Vagina (tissue), 2 donors: ENCODE measurements at regions not wholly inside any gene's neighbourhood (a gene's known extent, or its start where the extent isn't known, plus 50 kb on each side); places are given as distances from the start of the nearest gene placed in this dataset.

Experiments used
- DNase-seq, 2 donors: peaks; one replicate each; pipeline ENCODE4 v3.0.0-alpha.2; 2017; ENCODE audit errors: extremely low spot score in 2 of 2
- H3K27ac ChIP-seq: fragments of 200-600 bp; sonication (generic); one replicate; pipeline ENCODE4 v1.5.1; 2019
- H3K27me3 ChIP-seq: fragments of 200-600 bp; sonication (generic); one replicate; pipeline ENCODE4 v1.5.1; 2019
- H3K36me3 ChIP-seq, 2 donors: fragments of 200-600 bp; sonication (generic); one replicate each; pipeline ENCODE4 v1.5.1; 2017 to 2019
- H3K4me1 ChIP-seq: fragments of 200-600 bp; sonication (generic); one replicate; pipeline ENCODE4 v1.5.1; 2019
- H3K4me3 ChIP-seq, 2 donors: fragments of 200-600 bp; sonication (generic); 1 replicate in 1 of 2; 2 replicates in 1 of 2; pipeline ENCODE4 v1.5.1; 2016 to 2019
- H3K9me3 ChIP-seq: fragments of 200-600 bp; sonication (generic); one replicate; pipeline ENCODE4 v1.5.1; 2019
- POLR2A ChIP-seq, 2 donors: fragments of 450-650 bp; IDR thresholded peaks; one replicate each; pipeline ENCODE4 v1.6.1; 2017; ENCODE audit warnings: antibody characterized with exemption in 2 of 2, mild to moderate bottlenecking in 2 of 2, moderate library complexity in 2 of 2
- POLR2AphosphoS5 ChIP-seq, 2 donors: sonication (generic); formaldehyde crosslinking; IDR thresholded peaks; one replicate each; pipeline ENCODE4 v1.9.0; 2017; ENCODE audit warnings: antibody characterized with exemption in 2 of 2, mild to moderate bottlenecking in 2 of 2, low read depth in 1 of 2; ENCODE audit not compliant: insufficient read depth in 1 of 2
- intact Hi-C: fragments of 100-400 bp; cut with DNase I; formaldehyde crosslinking; loops from one replicate; pipeline ENCODE4 v1.15.1; 2023
- TF ChIP-seq, protein P1 (sequence below), 3 experiments: fragments of 450-650 bp in 2 of 3; fragments of 200-600 bp in 1 of 3; sonication (generic) in 1 of 3; IDR thresholded peaks; one replicate each; pipeline ENCODE4 v1.5.1; 2017 to 2019; ENCODE audit warnings: antibody characterized with exemption in 3 of 3, mild to moderate bottlenecking in 2 of 3, moderate library complexity in 2 of 3

DNA sequence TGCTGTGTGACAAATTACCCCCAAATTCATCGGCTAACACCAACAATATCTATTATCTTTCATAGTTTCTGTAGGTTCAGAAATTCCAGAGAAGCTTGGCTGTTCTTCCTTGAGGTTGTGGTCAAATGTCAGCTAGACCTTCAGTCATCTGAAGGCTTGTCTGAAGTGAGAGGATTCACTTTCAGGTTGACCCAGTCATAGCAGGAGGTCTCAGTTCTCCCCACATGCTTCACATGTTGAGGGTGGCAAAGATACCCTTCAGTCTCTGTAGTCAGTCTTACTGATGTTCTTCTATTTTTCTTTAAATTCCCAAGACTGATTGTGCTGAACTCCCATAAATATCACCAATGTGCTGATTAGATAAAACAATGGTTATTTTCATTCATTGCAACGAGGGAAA is 1692.0 kb downstream of the REEP3 start:
- H3K27me3 ChIP-seq, result no peaks in the 10 kb centered on the region
- no peaks in the 10 kb centered on the region for H3K4me1 ChIP-seq
- H3K4me3 ChIP-seq, result no peak overlapping the region
- intact Hi-C loops, result no loop called here
- no peak for DNase-seq
- no peaks in the 10 kb centered on the region for H3K36me3 ChIP-seq
- no peaks in the 10 kb centered on the region for H3K9me3 ChIP-seq
- no peak overlapping the region for H3K27ac ChIP-seq
- TF ChIP-seq, protein P1, sequence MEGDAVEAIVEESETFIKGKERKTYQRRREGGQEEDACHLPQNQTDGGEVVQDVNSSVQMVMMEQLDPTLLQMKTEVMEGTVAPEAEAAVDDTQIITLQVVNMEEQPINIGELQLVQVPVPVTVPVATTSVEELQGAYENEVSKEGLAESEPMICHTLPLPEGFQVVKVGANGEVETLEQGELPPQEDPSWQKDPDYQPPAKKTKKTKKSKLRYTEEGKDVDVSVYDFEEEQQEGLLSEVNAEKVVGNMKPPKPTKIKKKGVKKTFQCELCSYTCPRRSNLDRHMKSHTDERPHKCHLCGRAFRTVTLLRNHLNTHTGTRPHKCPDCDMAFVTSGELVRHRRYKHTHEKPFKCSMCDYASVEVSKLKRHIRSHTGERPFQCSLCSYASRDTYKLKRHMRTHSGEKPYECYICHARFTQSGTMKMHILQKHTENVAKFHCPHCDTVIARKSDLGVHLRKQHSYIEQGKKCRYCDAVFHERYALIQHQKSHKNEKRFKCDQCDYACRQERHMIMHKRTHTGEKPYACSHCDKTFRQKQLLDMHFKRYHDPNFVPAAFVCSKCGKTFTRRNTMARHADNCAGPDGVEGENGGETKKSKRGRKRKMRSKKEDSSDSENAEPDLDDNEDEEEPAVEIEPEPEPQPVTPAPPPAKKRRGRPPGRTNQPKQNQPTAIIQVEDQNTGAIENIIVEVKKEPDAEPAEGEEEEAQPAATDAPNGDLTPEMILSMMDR (IDR thresholded peaks at IDR 0.05), result no peak
- TF ChIP-seq POLR2AphosphoS5 (IDR thresholded peaks at IDR 0.05; ENCODE audit: insufficient read depth in 1 of 2, low read depth in 1 of 2), result no peak
- TF ChIP-seq POLR2A (IDR thresholded peaks at IDR 0.05), result no peak

DNA sequence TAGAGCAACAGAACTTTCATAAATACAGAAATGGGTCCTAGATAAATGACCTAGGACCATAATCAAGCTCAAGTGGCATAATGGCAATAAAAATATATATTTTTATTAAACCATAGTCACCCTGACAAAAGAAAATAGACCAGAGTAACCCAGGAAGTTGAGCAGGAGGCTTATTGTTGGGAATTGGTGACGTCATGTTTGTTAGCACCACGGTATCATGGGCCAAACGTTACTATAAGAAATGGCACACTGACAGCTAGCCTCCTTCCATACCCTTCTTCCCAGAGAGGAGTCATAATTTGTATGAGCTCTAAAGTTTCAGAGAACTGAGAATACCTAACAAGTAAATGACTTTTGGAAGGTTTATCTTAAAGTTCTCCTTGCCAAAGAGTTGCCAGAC is 1698.2 kb downstream of the REEP3 start:
- Histone ChIP-seq H3K36me3 (no peaks in the 10 kb centered on the region), H3K9me3 (no peaks in the 10 kb centered on the region), H3K27ac (no peak overlapping the region), H3K4me1 (no peaks in the 10 kb centered on the region), H3K27me3 (no peaks in the 10 kb centered on the region), H3K4me3 (no peak overlapping the region)
- intact Hi-C loops, result no loop called here
- no peak for DNase-seq
- TF ChIP-seq POLR2A (IDR thresholded peaks at IDR 0.05), result no peak
- TF ChIP-seq, protein P1 (IDR thresholded peaks at IDR 0.05), result no peak
- no peak for TF ChIP-seq POLR2AphosphoS5 (IDR thresholded peaks at IDR 0.05; ENCODE audit: insufficient read depth in 1 of 2, low read depth in 1 of 2)

DNA sequence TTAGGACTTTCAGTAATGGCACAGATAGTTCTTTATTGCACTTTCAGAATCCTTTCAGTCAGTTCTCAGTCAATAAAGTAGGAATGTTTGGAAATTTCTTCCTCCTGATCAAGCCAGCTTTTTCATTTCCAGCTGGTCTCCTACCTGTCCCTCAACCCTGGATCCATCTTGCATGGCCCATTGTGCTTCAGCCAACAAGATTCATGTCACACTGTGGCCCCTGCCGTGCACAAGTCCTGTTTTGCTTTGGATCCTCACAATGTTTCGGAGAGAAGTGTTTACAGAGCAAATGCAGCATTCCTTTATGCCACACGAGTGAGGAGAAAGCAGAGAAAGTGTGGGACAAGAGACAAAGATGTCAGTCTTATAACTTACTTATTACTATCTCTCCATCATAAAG is 1694.7 kb upstream of the LRRTM3 start:
- Histone ChIP-seq H3K9me3 (no peaks in the 10 kb centered on the region), H3K4me1 (no peaks in the 10 kb centered on the region), H3K27ac (no peak overlapping the region), H3K27me3 (no peaks in the 10 kb centered on the region), H3K4me3 (no peak overlapping the region), H3K36me3 (no peaks in the 10 kb centered on the region)
- intact Hi-C loops, result no loop called here
- TF ChIP-seq, protein P1 (IDR thresholded peaks at IDR 0.05), result no peak
- TF ChIP-seq POLR2A (IDR thresholded peaks at IDR 0.05), result no peak
- no peak for TF ChIP-seq POLR2AphosphoS5 (IDR thresholded peaks at IDR 0.05; ENCODE audit: insufficient read depth in 1 of 2, low read depth in 1 of 2)
- DNase-seq, result no peak

DNA sequence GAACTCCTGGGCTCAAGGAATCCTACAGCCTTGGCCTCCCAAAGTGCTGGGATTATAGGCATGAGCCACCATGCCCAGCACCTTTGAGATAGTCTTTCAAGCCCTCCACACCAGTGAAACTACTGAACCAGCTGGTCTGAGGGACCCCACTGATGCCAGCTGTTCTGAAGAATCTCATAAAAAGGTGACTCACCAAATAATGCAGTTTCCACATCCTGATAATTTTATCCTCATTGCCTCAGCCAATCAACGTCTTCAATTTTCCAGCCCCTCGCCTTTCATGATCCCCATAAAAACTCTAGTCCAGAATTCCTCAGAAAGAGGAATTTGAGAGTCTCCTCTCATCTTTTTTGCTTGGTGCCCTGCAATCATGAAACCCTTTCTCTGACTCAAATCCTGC is 1691.6 kb upstream of the LRRTM3 start:
- no peaks in the 10 kb centered on the region for H3K27me3 ChIP-seq
- H3K4me1 ChIP-seq, result no peaks in the 10 kb centered on the region
- H3K9me3 ChIP-seq, result no peaks in the 10 kb centered on the region
- no peak overlapping the region for H3K27ac ChIP-seq
- TF ChIP-seq, protein P1 (IDR thresholded peaks at IDR 0.05), result no peak
- no peak for TF ChIP-seq POLR2A (IDR thresholded peaks at IDR 0.05)
- no peak for TF ChIP-seq POLR2AphosphoS5 (IDR thresholded peaks at IDR 0.05; ENCODE audit: insufficient read depth in 1 of 2, low read depth in 1 of 2)
- no peak overlapping the region for H3K4me3 ChIP-seq
- intact Hi-C loops, result no loop called here
- DNase-seq, result no peak
- H3K36me3 ChIP-seq, result no peaks in the 10 kb centered on the region

DNA sequence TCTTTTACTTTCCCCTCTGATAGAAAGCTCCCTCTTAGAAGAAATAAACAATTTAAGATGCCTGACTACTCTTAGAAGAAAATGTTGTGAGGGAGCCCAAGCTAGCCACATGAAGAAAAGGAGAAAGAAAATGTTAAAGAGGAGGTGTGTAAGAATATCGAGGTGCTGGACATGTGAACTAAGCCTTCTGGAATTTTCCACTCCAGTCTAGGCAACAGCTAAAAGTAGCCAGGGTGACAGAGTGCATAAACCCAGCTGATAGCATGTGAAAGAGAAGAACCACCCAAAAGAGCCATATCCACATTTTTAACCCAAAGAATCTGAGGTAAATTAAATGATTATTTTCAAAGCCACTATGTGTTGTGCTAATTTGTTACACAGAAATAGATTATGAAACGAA is 1690.6 kb upstream of the LRRTM3 start:
- TF ChIP-seq, protein P1 (IDR thresholded peaks at IDR 0.05), result no peak
- TF ChIP-seq POLR2A (IDR thresholded peaks at IDR 0.05) (no peak), POLR2AphosphoS5 (IDR thresholded peaks at IDR 0.05; ENCODE audit: insufficient read depth in 1 of 2, low read depth in 1 of 2) (no peak)
- intact Hi-C loops, result no loop called here

More for the DNA sequence above, 1690.6 kb upstream of the LRRTM3 start:
- Histone ChIP-seq H3K9me3 (no peaks in the 10 kb centered on the region), H3K27ac (no peak overlapping the region), H3K36me3 (no peaks in the 10 kb centered on the region), H3K27me3 (no peaks in the 10 kb centered on the region), H3K4me3 (no peak overlapping the region), H3K4me1 (no peaks in the 10 kb centered on the region)
- no peak for DNase-seq
